Activated T-cell treated with anti-CD3 and anti-CD28 coated beads for 48 hours (primary cell): ENCODE measurements at regions not wholly inside any gene's neighbourhood (a gene's known extent, or its start where the extent isn't known, plus 50 kb on each side); places are given as distances from the start of the nearest gene placed in this dataset.

Experiments
- DNase-seq: peaks from one replicate; pipeline ENCODE4 v3.0.0-alpha.2; 2020; ENCODE audit warnings: low read depth

- no peak for DNase-seq
Observed at GRCh38 chr6:129778793-129779192, 68.8 kb upstream of the ARHGAP18 start.

DNA sequence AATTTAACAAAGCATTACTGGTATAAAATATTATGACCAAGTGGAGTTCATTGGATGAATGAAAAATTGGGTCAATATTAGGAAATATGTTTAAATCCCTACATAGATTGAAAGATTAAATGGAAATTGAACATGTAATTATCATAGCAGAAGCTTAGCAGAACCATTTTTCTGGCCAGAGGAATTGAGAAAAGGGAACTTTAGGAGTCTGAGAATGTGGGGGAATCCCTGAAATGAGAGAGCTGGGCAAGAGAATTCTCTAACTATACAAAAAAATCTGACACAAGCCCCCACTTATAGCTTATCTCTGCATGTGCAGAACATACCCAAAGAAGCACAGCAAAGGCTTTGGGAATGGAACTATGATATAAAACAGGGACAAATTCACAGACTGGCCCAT lies 67.4 kb upstream of the ARHGAP18 start:
- DNase-seq, result no peak

GRCh38 chr6:129776542-129777330 lies 66.8 kb upstream of the ARHGAP18 start:
- no peak for DNase-seq

DNA sequence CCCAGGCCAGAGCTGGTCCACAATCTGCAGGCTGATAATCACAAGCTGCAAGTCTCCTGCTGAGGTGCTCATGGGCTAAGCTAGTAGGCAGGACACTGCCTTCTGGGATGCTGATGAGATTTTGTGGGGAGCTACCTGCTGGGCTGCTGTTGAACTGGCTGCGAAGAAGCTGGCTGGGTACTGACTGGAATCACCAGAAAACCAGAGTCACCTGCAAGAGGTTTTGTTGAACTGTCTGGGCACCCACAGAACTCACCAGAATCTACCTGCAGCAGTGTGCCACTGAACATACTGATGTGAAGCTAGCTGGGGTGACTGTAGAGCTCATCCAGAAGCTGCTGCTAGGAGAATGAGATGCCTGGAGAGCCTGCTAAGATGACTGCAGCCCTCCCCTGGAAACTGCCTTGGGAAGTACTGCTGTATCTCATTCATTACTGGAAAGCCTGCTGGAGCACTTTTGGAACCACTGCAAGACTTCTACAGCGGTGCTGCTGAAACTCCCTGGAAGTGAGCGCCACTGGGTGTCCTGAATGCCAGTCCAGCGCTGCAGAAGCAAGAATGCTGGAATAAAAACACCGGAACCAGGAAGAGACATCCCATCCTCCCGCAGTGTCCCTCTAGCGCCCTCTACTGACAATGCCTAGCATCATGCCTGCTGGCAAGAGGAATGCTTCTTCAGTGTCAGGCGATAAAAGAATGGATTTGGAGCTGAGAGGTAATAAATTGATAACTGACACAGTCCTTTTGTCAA lies 64.9 kb upstream of the ARHGAP18 start:
- peak; percentile 31 for DNase-seq

DNA sequence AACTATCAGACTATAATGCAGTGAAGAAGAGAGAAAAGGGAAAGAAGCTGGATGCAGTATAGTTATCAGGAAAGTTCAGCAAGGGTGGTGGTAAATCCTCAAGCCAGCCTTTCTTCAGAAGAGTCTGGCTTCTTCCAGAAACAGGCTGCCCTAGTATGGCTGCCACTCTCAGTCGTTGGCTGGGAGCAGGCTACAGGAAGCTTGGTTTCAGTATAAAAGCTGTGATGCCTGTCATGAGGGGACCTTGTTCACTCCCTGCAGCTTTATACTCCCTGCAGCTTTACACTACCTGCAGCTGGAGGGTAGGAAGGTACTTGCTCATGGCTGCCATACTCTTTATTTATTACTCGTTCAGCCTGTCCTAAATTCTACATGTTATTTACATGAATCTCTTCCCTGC lies 63.3 kb upstream of the ARHGAP18 start:
- DNase-seq, result no peak

- DNase-seq, result no peak
Observed at GRCh38 chr6:129771678-129772077, 61.7 kb upstream of the ARHGAP18 start.

GRCh38 chr6:129767776-129768485 lies 58.0 kb upstream of the ARHGAP18 start:
- DNase-seq, result no peak

DNA sequence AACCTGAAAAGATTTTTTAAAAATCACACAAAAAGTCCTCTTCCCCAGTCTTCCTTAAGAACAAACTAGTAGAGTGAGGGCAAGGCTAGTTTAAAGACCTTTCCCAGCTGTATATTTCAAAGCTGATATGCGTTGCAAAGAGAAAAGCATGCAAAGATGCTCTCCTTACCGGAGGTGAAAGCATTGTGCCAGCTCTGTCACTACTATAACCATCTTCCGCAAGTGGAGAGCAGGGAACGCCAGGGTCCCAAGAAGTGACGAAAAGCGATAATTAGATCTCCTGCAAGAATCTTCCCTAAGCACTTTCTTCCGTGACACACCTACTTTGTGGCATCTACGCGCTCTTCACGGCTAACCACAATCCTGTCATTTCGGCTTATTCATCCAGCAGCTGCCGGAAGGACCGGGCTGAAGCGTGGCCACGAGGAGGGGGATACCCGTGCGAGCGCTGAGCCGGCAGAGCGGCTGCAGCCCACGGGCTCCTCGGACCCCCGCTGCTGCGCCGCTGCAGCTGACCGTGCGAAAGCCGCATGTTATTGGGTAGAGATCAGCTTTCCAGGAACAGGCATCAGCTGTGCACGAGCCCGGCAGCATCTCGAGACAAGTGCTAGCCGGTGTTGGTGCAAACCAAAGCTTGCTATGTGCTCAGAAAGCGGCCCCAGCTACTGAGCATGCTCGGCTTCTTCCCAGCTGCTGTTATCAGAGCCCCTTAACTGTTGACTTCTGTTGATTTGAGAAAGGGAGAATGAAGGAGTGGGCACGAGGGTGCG lies 57.2 kb upstream of the ARHGAP18 start:
- DNase-seq, result peak; percentile 58

DNA sequence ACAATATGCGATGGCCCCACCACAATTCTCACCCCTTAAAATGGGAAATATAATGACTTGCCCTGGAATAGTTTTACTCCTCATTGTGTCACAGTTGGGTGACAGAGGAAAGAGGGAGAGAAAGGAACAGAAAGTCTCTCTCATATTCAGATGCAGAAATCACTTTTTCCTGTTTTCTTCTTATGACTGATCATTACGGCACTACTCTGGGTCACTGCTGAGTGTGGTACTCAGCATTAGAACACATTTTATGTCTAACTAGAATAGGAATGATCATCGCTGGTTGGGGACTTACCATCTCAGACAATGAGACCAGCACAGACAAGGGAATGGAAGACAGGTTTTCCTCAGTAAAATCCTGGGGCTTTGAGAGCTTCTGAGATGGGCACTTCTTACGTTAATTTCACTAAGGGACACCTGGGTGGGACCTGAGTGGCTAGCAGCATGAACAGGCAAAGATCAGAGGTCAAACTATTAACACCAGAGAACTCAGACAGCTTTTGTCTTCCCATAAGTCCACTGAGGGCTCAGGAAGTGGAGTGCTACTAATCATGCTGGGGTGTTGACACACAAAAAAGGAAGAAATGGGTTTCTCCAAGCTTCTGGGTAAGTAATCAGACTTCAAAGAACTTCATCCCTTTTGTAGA lies 54.9 kb upstream of the ARHGAP18 start:
- DNase-seq, result no peak

- DNase-seq, result no peak
Observed at GRCh38 chr6:129759796-129760605, 50.0 kb upstream of the ARHGAP18 start.
